ENCODE measurements at regions not wholly inside any gene's neighbourhood (a gene's known extent, or its start where the extent isn't known, plus 50 kb on each side); places are given as distances from the start of the nearest gene placed in this dataset.

DNA sequence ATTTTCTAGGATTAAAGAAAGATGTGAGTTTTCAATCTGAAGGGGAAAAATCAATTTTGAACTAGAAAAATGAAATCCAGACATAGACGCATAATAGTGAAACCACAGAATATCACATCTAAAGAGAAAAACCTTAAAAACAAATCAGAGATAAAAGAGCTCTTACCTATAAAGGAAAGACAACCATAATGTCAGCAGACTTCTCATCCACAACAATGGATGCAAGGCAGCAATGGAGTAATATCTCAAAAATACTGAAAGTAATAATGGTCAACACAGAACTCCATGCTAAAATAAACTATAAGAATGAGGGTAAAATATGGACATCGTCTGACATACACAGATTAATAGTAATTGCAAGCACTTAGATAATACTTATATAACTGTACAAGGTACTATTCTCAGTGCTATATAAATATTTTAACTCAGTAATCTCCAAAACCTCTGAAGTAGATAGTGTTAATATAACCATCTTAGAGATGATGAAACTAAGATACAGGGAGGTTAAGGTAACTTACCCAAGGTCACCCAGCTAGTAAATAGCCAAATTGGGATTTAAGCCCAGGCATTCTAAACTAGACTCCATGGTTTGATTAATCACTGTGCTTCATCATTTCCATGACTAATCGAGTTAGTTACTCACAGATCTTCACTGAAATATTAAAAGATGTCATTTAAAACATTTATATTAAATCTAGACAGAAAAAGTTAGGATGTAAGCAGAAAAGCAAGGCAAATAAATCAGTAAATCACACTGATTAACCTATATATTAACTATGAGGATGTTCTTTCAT is 89.4 kb upstream of the SPTBN1 start:
- no peak for ATAC-seq
- WGBS (ENCODE audit: low lambda C conversion rate) = 33% methylated on average over 3 of the region's 3 CpGs
- no TSS peak for BruUV-seq (replicated peaks)

More for the DNA sequence above, 89.4 kb upstream of the SPTBN1 start:
- DNase-seq (ENCODE audit: low spot score) (no peak), FAIRE-seq (no peak)
- no peaks in the 10 kb centered on the region for H3K36me3 ChIP-seq (replicated peaks in 1 of 2; ENCODE audit: control insufficient read depth in 1 of 2, insufficient read depth in 2 of 2, low read length in 2 of 2)
- no peak overlapping the region for H3K9ac ChIP-seq (ENCODE audit: insufficient read depth, low read depth, low read length)
- intact Hi-C loops (cut with micrococcal nuclease; ENCODE audit: unreplicated experiment) = no loop called here
- H4K20me1 ChIP-seq (ENCODE audit: insufficient read depth, low read length) = no peaks in the 10 kb centered on the region
- H2AFZ ChIP-seq (ENCODE audit: low read length) = no peak overlapping the region
- peaks cover 1 to 24% of the 10 kb centered on the region in 2 experiments; a peak in 2 of 5 replicates for H3K27me3 ChIP-seq (ENCODE audit: control insufficient read depth in 1 of 2, insufficient read depth in 2 of 2, low read length in 2 of 2)
- POLR2A ChIA-PET = no interaction called here
- H3K4me3 ChIP-seq (replicated peaks in 1 of 3; ENCODE audit: insufficient read depth in 1 of 3, low read depth in 2 of 3, low read length in 3 of 3) = no peak overlapping the region
- CTCF ChIA-PET (ENCODE audit: low intra/inter-chr PET ratio, low total read pairs) = no interaction called here
- H3K79me2 ChIP-seq (ENCODE audit: insufficient read depth, low read length) = no peaks in the 10 kb centered on the region
- TF ChIP-seq ZNF33A (CRISPR knock-in tag; IDR thresholded peaks at IDR 0.05; ENCODE audit: borderline replicate concordance) (no peak), ZNF646 (CRISPR knock-in tag; IDR thresholded peaks at IDR 0.05) (no peak), ZNF317 (CRISPR knock-in tag; IDR thresholded peaks at IDR 0.05) (peak; percentile 80), IKZF4 (CRISPR knock-in tag; IDR thresholded peaks at IDR 0.05; ENCODE audit: borderline replicate concordance, low read depth, not compliant biosample characterization) (no peak), SMAD1 (CRISPR knock-in tag; IDR thresholded peaks at IDR 0.05; ENCODE audit: borderline replicate concordance, low read depth) (no peak), ZNF556 (CRISPR knock-in tag; IDR thresholded peaks at IDR 0.05; ENCODE audit: borderline replicate concordance) (no peak)
- H3K27ac ChIP-seq (ENCODE audit: extremely low read length, insufficient read depth, low read length) = no peak overlapping the region
- in situ Hi-C loops (cut with HindIII; ENCODE audit: extremely low pct_ligation_motif_present, low pct_unique_long_range_greater_than_20kb) = no loop called here
- H3K9me3 ChIP-seq (ENCODE audit: low read length) = peaks cover 23% of the 10 kb centered on the region
- peaks cover 14% of the 10 kb centered on the region for H3K4me1 ChIP-seq (ENCODE audit: insufficient read depth, low read length)
- no peak overlapping the region for H3K4me2 ChIP-seq (ENCODE audit: low read depth, low read length)

Measured in HepG2 (cell line).